GM20000 (cell line): ENCODE measurements at regions not wholly inside any gene's neighbourhood (a gene's known extent, or its start where the extent isn't known, plus 50 kb on each side); places are given as distances from the start of the nearest gene placed in this dataset.
"Not testable (repeated sequence)": the region's sequence is repeated elsewhere in the genome, so short reads cannot be mapped to it uniquely, and the experiment has no call there.

Experiments used
- DNase-seq: peaks from one replicate; pipeline ENCODE4 v3.0.0; 2012; ENCODE audit warnings: low spot score
- TF ChIP-seq, protein P1 (sequence below): IDR thresholded peaks from 2 replicates; pipeline ENCODE4 v1.5.1; 2012; ENCODE audit warnings: mild to moderate bottlenecking, control low read depth; ENCODE audit errors: extremely low read depth, missing control alignments

DNA sequence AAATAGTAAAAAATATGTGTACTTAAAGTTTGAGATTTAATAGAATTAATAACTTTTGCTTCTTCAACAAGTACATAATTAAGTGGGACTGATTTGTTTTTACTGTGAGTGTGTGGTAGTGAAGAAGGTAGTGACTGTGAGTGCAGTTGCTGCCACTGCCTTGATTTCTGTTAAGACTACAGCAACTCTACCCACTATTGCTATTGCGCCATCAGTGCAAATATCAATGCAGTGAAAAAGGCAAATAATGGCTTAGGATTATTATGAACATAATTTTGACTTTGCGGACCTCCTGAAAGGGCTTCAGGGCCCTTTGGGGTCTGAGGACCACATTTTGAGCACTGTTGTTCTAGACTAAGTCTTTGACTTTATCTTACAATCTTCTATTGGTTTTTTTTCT is 112.0 kb upstream of the PITX1 start:
- TF ChIP-seq, protein P1, sequence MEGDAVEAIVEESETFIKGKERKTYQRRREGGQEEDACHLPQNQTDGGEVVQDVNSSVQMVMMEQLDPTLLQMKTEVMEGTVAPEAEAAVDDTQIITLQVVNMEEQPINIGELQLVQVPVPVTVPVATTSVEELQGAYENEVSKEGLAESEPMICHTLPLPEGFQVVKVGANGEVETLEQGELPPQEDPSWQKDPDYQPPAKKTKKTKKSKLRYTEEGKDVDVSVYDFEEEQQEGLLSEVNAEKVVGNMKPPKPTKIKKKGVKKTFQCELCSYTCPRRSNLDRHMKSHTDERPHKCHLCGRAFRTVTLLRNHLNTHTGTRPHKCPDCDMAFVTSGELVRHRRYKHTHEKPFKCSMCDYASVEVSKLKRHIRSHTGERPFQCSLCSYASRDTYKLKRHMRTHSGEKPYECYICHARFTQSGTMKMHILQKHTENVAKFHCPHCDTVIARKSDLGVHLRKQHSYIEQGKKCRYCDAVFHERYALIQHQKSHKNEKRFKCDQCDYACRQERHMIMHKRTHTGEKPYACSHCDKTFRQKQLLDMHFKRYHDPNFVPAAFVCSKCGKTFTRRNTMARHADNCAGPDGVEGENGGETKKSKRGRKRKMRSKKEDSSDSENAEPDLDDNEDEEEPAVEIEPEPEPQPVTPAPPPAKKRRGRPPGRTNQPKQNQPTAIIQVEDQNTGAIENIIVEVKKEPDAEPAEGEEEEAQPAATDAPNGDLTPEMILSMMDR = no peak
- DNase-seq = no peak

DNA sequence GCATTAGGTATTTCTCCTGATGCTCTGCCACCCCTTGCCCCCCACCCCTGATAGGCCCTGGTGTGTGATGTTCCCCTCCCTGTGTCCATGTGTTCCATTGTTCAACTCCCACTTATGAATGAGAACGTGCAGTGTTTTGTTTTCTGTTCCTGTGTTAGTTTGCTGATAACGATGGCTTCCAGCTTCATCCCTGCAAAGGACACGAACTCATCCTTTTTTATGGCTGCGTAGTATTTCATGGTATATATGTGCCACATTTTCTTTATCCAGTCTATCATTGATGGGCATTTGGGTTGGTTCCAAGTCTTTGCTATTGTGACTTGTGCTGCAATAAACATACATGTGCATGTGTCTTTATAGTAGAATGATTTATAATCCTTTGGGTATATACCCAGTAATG is 109.7 kb upstream of the PITX1 start:
- not testable (repeated sequence) for DNase-seq

DNA sequence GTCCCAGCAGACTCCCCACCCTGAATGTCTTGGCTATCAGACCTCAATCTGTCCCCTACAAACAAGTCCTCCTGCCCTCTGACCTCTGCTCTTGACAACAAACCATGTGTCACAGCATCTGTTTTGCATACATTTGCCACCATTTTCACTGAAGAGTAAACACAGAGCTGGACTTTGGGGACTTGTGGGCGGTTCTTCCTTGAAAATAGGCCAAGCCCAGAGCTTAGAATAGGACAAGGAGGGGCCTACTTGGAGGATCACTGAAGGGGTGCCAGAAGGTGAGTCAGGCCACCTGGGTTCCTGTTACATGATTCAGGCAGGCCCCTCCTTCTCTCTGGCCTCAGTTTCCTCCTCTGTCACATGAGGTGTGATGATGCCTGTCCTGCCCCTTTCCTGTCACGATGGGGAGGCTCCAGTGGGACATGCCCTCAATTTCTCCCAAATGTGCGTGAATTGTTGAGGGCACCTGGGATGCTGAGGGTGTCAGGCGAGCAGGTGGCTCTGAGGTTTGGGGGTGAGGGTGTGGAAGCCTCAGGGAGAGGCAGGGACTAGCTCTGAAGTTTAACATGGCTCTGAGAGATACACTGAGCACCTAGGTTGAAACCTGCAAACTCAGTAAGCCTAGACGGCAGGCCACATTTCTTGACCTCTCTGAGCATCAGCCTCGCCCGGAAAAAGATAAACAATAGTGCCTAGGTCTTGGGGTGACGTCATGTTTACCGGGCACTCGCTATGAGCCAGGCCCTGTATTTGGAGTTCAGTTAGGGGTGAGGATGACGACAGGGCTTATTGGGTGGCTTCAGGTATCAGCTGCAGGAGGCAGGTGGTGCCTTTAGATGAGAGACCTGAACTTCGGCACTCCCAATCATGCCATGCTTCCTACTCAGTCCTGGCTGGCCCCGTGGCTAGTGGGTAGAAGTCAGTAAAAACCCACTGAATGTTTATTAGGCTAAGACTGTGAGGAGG is 107.6 kb upstream of the PITX1 start:
- DNase-seq = no peak
- TF ChIP-seq, protein P1 = no peak

DNA sequence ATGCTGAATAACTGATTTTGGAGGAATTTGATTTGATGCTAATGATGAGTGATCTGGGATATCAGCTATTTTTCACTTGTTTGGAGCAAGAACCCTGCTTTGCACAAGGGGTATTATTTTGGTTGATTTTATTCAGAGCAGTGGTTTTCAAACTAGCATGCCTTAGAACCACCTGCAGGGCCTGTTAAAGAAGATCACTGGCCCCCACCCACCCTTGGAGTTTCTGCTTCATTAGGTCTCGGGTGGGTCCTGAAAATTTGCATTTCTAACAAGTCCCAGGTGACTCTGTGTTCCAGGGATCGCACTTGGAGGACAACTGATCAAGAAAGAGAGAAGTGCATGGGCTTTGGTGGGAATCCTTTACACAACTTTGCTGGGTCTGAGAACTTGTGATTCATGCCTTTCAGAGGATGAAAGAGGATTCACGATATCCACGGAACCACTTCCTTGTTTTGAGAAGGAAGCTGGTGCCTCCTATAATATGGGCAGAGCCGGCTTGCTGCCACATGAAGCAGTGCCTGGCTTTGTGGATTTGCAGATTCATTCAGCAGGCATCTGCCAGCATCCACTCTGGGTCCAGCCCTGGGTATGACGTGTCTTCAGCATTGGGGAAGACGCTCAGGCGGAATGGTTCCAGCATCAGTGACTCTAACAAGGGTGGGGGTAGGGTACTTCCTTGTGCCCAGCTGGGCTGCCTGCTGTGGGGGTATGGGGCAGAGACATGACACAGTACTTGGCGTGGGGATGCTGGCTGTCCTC is 106.6 kb upstream of the PITX1 start:
- DNase-seq = no peak
- TF ChIP-seq, protein P1 = no peak

DNA sequence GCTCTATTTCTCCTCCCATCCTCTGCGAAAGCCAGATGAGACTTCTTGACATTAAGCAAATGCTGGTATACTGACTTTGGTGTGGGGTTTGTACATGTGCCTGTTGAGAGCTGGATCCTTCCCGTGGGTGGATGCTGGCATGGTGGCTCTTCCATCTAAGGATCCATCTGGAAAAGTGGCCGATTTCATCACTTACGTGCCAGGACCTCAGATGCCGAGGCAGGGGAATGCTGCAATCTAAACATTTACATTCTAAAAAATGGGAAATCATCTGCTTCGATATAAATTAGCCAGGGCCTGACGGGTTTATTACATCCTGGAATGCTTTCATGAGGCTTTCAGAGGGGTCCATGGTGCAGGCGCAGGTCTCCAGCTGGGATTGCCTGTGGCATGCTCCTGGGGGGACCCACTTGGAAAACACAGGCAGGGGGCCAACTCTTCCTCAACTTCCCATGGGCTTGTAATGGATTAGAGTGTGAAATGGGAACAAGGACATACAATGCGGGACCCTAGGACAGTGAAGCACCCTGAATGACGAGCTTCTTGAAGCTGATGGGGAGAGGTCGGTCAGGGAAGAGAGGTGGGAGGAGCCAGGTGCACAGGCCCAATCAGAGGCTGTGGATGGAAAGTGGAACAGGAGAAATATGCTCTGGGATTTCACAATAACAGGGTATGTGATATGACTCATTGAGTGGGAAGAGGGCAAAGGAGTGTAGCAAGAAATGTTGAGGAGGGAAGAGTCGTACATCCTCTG is 105.5 kb upstream of the PITX1 start:
- no peak for DNase-seq
- TF ChIP-seq, protein P1 = no peak

DNA sequence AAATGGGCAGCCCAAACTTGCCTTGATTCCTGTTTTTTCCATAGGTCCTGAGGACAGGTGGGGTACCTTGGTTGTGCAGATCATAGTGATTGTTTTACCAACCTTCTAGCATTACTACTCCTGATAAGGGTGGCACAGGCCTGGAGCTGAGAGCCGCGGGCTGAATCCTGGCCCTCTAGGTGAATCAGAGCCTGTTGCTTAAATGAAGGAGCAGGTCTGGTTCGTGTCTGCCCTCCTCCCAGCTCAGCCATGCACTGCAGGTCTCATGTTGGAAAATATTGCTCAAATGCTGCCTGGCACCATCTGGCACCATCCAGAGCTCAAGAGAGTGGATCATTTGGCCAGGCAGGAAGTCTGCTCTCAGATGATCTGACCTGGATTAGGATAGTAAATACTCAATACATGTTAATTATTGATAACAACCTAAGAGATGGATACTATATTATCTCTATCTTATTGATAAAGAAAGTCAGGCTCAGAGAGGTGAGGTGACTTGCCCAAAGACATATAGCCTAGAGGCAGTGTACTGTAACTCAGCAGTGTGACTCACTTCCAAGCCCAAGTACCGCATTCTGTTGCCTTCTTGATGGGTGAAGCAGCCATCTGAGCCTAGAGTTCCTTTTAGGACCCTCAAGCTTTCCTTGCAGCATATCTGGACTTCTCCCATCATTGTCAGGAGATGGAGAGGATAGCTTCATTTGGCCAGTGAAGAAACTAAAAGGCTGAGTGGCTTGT is 104.3 kb upstream of the PITX1 start:
- TF ChIP-seq, protein P1 = no peak
- no peak for DNase-seq
